GM19035 (cell line): ENCODE measurements at regions not wholly inside any gene's neighbourhood (a gene's known extent, or its start where the extent isn't known, plus 50 kb on each side); places are given as distances from the start of the nearest gene placed in this dataset.
"Not testable (repeated sequence)": the region's sequence is repeated elsewhere in the genome, so short reads cannot be mapped to it uniquely, and the experiment has no call there.

Source experiments
- ATAC-seq: cut with Tn5 transposase; IDR thresholded peaks from one replicate; pipeline ENCODE4 v1.9.1; 2021; ENCODE audit not compliant: unreplicated experiment

GRCh38 chr15:95121191-95121590 is 889.8 kb downstream of the MCTP2 start:
- ATAC-seq, result no peak

- no peak for ATAC-seq
These were observed 894.4 kb downstream of the MCTP2 start for GRCh38 chr15:95125803-95126202.

- no peak for ATAC-seq
These were observed 896.0 kb downstream of the MCTP2 start for GRCh38 chr15:95127356-95127755.

GRCh38 chr15:95129574-95129973 is 898.2 kb downstream of the MCTP2 start:
- no peak for ATAC-seq

- ATAC-seq, result no peak
These were observed 899.8 kb downstream of the MCTP2 start for GRCh38 chr15:95131131-95131556.

GRCh38 chr15:95132774-95133173 is 901.4 kb downstream of the MCTP2 start:
- no peak for ATAC-seq

GRCh38 chr15:95134431-95135110 is 903.2 kb downstream of the MCTP2 start:
- ATAC-seq, result no peak

- no peak for ATAC-seq
These were observed 907.4 kb downstream of the MCTP2 start for GRCh38 chr15:95138604-95139270.

GRCh38 chr15:95141486-95141885 is 910.1 kb downstream of the MCTP2 start:
- ATAC-seq, result no peak

GRCh38 chr15:95142531-95142930 is 911.2 kb downstream of the MCTP2 start:
- ATAC-seq, result no peak

- no peak for ATAC-seq
These were observed 915.1 kb downstream of the MCTP2 start for GRCh38 chr15:95146481-95146880.

GRCh38 chr15:95148183-95148582 is 916.8 kb downstream of the MCTP2 start:
- no peak for ATAC-seq

- ATAC-seq, result no peak
These were observed 917.7 kb downstream of the MCTP2 start for GRCh38 chr15:95149036-95149435.

GRCh38 chr15:95149771-95150170 is 918.4 kb downstream of the MCTP2 start:
- no peak for ATAC-seq

- ATAC-seq, result no peak
These were observed 919.1 kb downstream of the MCTP2 start for GRCh38 chr15:95150466-95150865.

GRCh38 chr15:95152741-95153140 is 921.4 kb downstream of the MCTP2 start:
- ATAC-seq, result no peak

- ATAC-seq, result not testable (repeated sequence)
These were observed 921.8 kb downstream of the MCTP2 start for GRCh38 chr15:95153201-95153600.

- no peak for ATAC-seq
These were observed 929.0 kb downstream of the MCTP2 start for GRCh38 chr15:95160316-95160715.

GRCh38 chr15:95162069-95162468 is 930.7 kb downstream of the MCTP2 start:
- no peak for ATAC-seq

GRCh38 chr15:95162531-95162930 is 931.2 kb downstream of the MCTP2 start:
- no peak for ATAC-seq

GRCh38 chr15:95162967-95163531 is 931.7 kb downstream of the MCTP2 start:
- no peak for ATAC-seq

GRCh38 chr15:95168152-95168551 is 936.8 kb downstream of the MCTP2 start:
- no peak for ATAC-seq
